Mesenchymal stem cell (in vitro differentiated cells and primary cell): ENCODE measurements at regions not wholly inside any gene's neighbourhood (a gene's known extent, or its start where the extent isn't known, plus 50 kb on each side); places are given as distances from the start of the nearest gene placed in this dataset.

Experiments used
- DNase-seq: peaks from one replicate; pipeline ENCODE4 v3.0.0-alpha.2; 2013
- H2AFZ ChIP-seq: one replicate; pipeline ENCODE4 v1.6.1; 2013; ENCODE audit warnings: low read depth, mild to moderate bottlenecking, control low read depth, inconsistent platforms, low read length, moderate library complexity
- H2AK5ac ChIP-seq: 2 replicates; pipeline ENCODE4 v1.6.1; 2013; ENCODE audit warnings: low read length, moderate library complexity, mild to moderate bottlenecking, inconsistent platforms; ENCODE audit not compliant: severe bottlenecking
- H2BK120ac ChIP-seq: one replicate; pipeline ENCODE4 v1.6.1; 2013; ENCODE audit warnings: low read depth, mild to moderate bottlenecking, inconsistent platforms, low read length, moderate library complexity
- H2BK12ac ChIP-seq, 2 experiments: one replicate each; pipeline ENCODE4 v1.6.1; 2013; ENCODE audit warnings: inconsistent platforms in 2 of 2, low read length in 2 of 2, mild to moderate bottlenecking in 2 of 2, moderate library complexity in 2 of 2, control low read depth in 1 of 2
- H2BK15ac ChIP-seq: one replicate; pipeline ENCODE4 v1.6.1; 2013; ENCODE audit warnings: mild to moderate bottlenecking, low read depth, inconsistent platforms; ENCODE audit not compliant: poor library complexity, severe bottlenecking
- H2BK5ac ChIP-seq: 2 replicates; pipeline ENCODE4 v1.6.1; 2013; ENCODE audit warnings: low read depth, mild to moderate bottlenecking, low read length, control low read depth, inconsistent platforms; ENCODE audit not compliant: poor library complexity, severe bottlenecking
- H3K14ac ChIP-seq, 2 experiments: one replicate each; pipeline ENCODE4 v1.6.1; 2013; ENCODE audit warnings: inconsistent platforms in 2 of 2, low read length in 2 of 2, control low read depth in 1 of 2, mild to moderate bottlenecking in 1 of 2, moderate library complexity in 1 of 2
- H3K18ac ChIP-seq, 2 experiments: one replicate each; pipeline ENCODE4 v1.6.1; 2013; ENCODE audit warnings: inconsistent platforms in 2 of 2, low read length in 2 of 2, control low read depth in 1 of 2, low read depth in 1 of 2, mild to moderate bottlenecking in 1 of 2
- H3K23ac ChIP-seq, 2 experiments: one replicate each; pipeline ENCODE4 v1.6.1; 2013; ENCODE audit warnings: inconsistent platforms in 2 of 2, low read length in 2 of 2, mild to moderate bottlenecking in 2 of 2, moderate library complexity in 2 of 2, control low read depth in 1 of 2
- H3K27ac ChIP-seq: 2 replicates; pipeline ENCODE4 v1.5.1; 2013; ENCODE audit warnings: mild to moderate bottlenecking, moderate library complexity, low read length, control low read depth, inconsistent platforms; ENCODE audit not compliant: poor library complexity, severe bottlenecking
- H3K27me3 ChIP-seq, 2 experiments: 2 replicates each; pipeline versions ENCODE4 v1.6.1 to v1.7.0; 2013; ENCODE audit warnings: low read length in 2 of 2, mild to moderate bottlenecking in 2 of 2, moderate library complexity in 2 of 2, control low read depth in 1 of 2, inconsistent platforms in 1 of 2; ENCODE audit not compliant: control insufficient read depth in 1 of 2, insufficient read depth in 1 of 2
- H3K36me3 ChIP-seq, 2 experiments: 2 replicates each; pipeline versions ENCODE4 v1.6.1 to v1.7.0; 2013; ENCODE audit warnings: low read length in 2 of 2, control low read depth in 1 of 2, inconsistent platforms in 1 of 2, low read depth in 1 of 2, mild to moderate bottlenecking in 1 of 2; ENCODE audit not compliant: insufficient read depth in 2 of 2, control insufficient read depth in 1 of 2
- H3K4ac ChIP-seq, 2 experiments: one replicate each; pipeline ENCODE4 v1.6.1; 2013; ENCODE audit warnings: inconsistent platforms in 2 of 2, low read length in 2 of 2, mild to moderate bottlenecking in 2 of 2, moderate library complexity in 2 of 2, control low read depth in 1 of 2, low read depth in 1 of 2
- H3K4me1 ChIP-seq: 2 replicates; pipeline ENCODE4 v1.6.1; 2013; ENCODE audit warnings: low read depth, low read length, control low read depth; ENCODE audit not compliant: control insufficient read depth, insufficient read depth
- H3K4me2 ChIP-seq: 2 replicates; pipeline ENCODE4 v1.6.1; 2013; ENCODE audit warnings: low read length, mild to moderate bottlenecking, inconsistent platforms; ENCODE audit not compliant: poor library complexity, severe bottlenecking
- H3K4me3 ChIP-seq, 2 experiments: 2 replicates each; pipeline versions ENCODE4 v1.5.1 to v1.7.0; 2013; ENCODE audit warnings: low read length in 2 of 2, mild to moderate bottlenecking in 2 of 2, control low read depth in 1 of 2, low read depth in 1 of 2; ENCODE audit not compliant: insufficient read depth in 1 of 2
- H3K79me1 ChIP-seq: replicated peaks from 2 replicates; pipeline ENCODE4 v1.6.1; 2013; ENCODE audit warnings: mild to moderate bottlenecking, control low read depth, low read length, inconsistent platforms; ENCODE audit not compliant: poor library complexity, severe bottlenecking
- H3K9ac ChIP-seq: 2 replicates; pipeline ENCODE4 v1.7.0; 2013; ENCODE audit warnings: mild to moderate bottlenecking, low read length, moderate library complexity
- H3K9me3 ChIP-seq: 2 replicates; pipeline ENCODE4 v1.7.0; 2013; ENCODE audit warnings: mild to moderate bottlenecking, low read length; ENCODE audit not compliant: control insufficient read depth
- H4K8ac ChIP-seq: one replicate; pipeline ENCODE4 v1.6.1; 2013; ENCODE audit warnings: inconsistent platforms, mild to moderate bottlenecking, low read length, moderate library complexity
- H4K91ac ChIP-seq: one replicate; pipeline ENCODE4 v1.6.1; 2013; ENCODE audit warnings: mild to moderate bottlenecking, low read length, inconsistent platforms
- WGBS: methylation state at CpG from one replicate; pipeline ENCODE4 v1.1.7; 2013; ENCODE audit warnings: mixed read lengths; 5-methylcytosine and 5-hydroxymethylcytosine counted together

GRCh38 chr12:115129727-115130126 lies 445.8 kb upstream of the TBX3 start:
- 83% methylated on average over 1 of the region's 1 CpG for WGBS
- no peak overlapping the region for H2BK15ac ChIP-seq

GRCh38 chr12:115121053-115121452 lies 437.1 kb upstream of the TBX3 start:
- Histone ChIP-seq H3K79me1 (no peaks in the 10 kb centered on the region), H3K4me1 (no peaks in the 10 kb centered on the region), H3K9me3 (no peaks in the 10 kb centered on the region), H2BK5ac (no peak overlapping the region), H2BK120ac (no peak overlapping the region), H2BK15ac (no peak overlapping the region), H3K36me3 (no peaks in the 10 kb centered on the region), H3K4ac (no peak overlapping the region), H3K14ac (no peak overlapping the region), H2AK5ac (no peak overlapping the region), H3K23ac (no peak overlapping the region), H3K18ac (peak overlapping the region in 1 of 2 experiments; percentile 34), H4K91ac (no peak overlapping the region), H2BK12ac (no peak overlapping the region), H3K4me2 (no peak overlapping the region), H3K27ac (no peak overlapping the region), H2AFZ (no peak overlapping the region), H3K9ac (no peak overlapping the region), H3K4me3 (no peak overlapping the region), H3K27me3 (no peaks in the 10 kb centered on the region), H4K8ac (no peak overlapping the region)
- no peak for DNase-seq

More at GRCh38 chr12:115129727-115130126, 445.8 kb upstream of the TBX3 start:
- H2AK5ac ChIP-seq: no peak overlapping the region
- no peak overlapping the region for H4K91ac ChIP-seq
- H2BK5ac ChIP-seq: no peak overlapping the region
- no peak overlapping the region for H3K23ac ChIP-seq
- peak; percentile 30 for DNase-seq
- H2AFZ ChIP-seq: no peak overlapping the region
- H3K79me1 ChIP-seq: no peaks in the 10 kb centered on the region
- no peak overlapping the region for H3K9ac ChIP-seq
- no peaks in the 10 kb centered on the region for H3K27me3 ChIP-seq
- no peaks in the 10 kb centered on the region for H3K4me1 ChIP-seq
- H3K4me2 ChIP-seq: no peak overlapping the region
- H3K36me3 ChIP-seq: no peaks in the 10 kb centered on the region
- no peak overlapping the region for H3K4ac ChIP-seq
- no peak overlapping the region for H2BK120ac ChIP-seq
- no peaks in the 10 kb centered on the region for H3K9me3 ChIP-seq
- no peak overlapping the region for H3K27ac ChIP-seq
- no peak overlapping the region for H3K18ac ChIP-seq
- no peak overlapping the region for H3K14ac ChIP-seq
- no peak overlapping the region for H3K4me3 ChIP-seq
- H2BK12ac ChIP-seq: no peak overlapping the region
- no peak overlapping the region for H4K8ac ChIP-seq

- H3K4me3 ChIP-seq: no peak overlapping the region
- H2BK5ac ChIP-seq: no peak overlapping the region
- H3K23ac ChIP-seq: no peak overlapping the region
- no peak overlapping the region for H2AFZ ChIP-seq
- H4K8ac ChIP-seq: no peak overlapping the region
- no peak for DNase-seq
- H3K18ac ChIP-seq: no peak overlapping the region
- no peak overlapping the region for H2BK12ac ChIP-seq
- no peak overlapping the region for H3K27ac ChIP-seq
- H3K27me3 ChIP-seq: no peaks in the 10 kb centered on the region
- H3K4me2 ChIP-seq: no peak overlapping the region
- no peak overlapping the region for H2BK120ac ChIP-seq
- H3K4ac ChIP-seq: no peak overlapping the region
- no peak overlapping the region for H3K14ac ChIP-seq
- 97% methylated on average over 2 of the region's 3 CpGs for WGBS
- H3K79me1 ChIP-seq: no peaks in the 10 kb centered on the region
- H3K4me1 ChIP-seq: no peaks in the 10 kb centered on the region
- no peaks in the 10 kb centered on the region for H3K9me3 ChIP-seq
- H4K91ac ChIP-seq: no peak overlapping the region
- H2AK5ac ChIP-seq: no peak overlapping the region
- no peak overlapping the region for H3K9ac ChIP-seq
- H2BK15ac ChIP-seq: no peak overlapping the region
- H3K36me3 ChIP-seq: no peaks in the 10 kb centered on the region
Measured at GRCh38 chr12:115118177-115118724, 434.3 kb upstream of the TBX3 start.

GRCh38 chr12:115114140-115114539 lies 430.2 kb upstream of the TBX3 start:
- no peak overlapping the region for H2AFZ ChIP-seq
- no peak overlapping the region for H2AK5ac ChIP-seq
- H3K4me2 ChIP-seq: no peak overlapping the region
- 92% methylated on average over 2 of the region's 3 CpGs for WGBS
- H3K79me1 ChIP-seq: no peaks in the 10 kb centered on the region
- H3K27me3 ChIP-seq: no peaks in the 10 kb centered on the region
- no peak overlapping the region for H3K14ac ChIP-seq
- H3K9me3 ChIP-seq: no peaks in the 10 kb centered on the region
- H3K18ac ChIP-seq: no peak overlapping the region
- DNase-seq: no peak
- H3K9ac ChIP-seq: no peak overlapping the region
- no peak overlapping the region for H2BK15ac ChIP-seq
- H3K36me3 ChIP-seq: no peaks in the 10 kb centered on the region
- H3K23ac ChIP-seq: no peak overlapping the region
- H3K4ac ChIP-seq: no peak overlapping the region
- no peaks in the 10 kb centered on the region for H3K4me1 ChIP-seq
- no peak overlapping the region for H4K91ac ChIP-seq
- H4K8ac ChIP-seq: no peak overlapping the region
- H3K4me3 ChIP-seq: no peak overlapping the region
- no peak overlapping the region for H2BK5ac ChIP-seq
- no peak overlapping the region for H3K27ac ChIP-seq
- H2BK12ac ChIP-seq: no peak overlapping the region
- H2BK120ac ChIP-seq: no peak overlapping the region
